ENCODE measurements at regions not wholly inside any gene's neighbourhood (a gene's known extent, or its start where the extent isn't known, plus 50 kb on each side); places are given as distances from the start of the nearest gene placed in this dataset.

DNA sequence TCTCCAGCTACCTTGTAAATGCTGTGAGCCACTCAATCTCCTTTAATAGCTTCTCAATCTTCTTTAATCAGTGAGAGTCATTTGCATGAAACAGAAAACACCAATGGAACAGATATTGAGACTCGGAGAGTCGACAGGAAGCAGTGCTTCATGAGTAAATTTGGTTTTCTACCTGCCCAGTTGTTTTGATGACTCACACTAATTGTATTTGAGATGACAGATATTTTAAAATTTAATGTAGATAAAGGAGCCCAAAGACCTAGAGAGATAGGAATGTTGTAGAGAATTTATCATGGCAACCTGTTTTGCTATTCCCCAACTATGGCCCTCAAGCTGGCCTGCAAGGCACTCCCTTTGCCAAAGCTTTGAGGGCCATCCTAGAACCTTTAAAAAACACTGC lies 119.1 kb downstream of the CDC42EP3 start:
- ATAC-seq (no peak), DNase-seq (no peak)
- no peak overlapping the region for H3K27ac ChIP-seq (ENCODE audit: low read length)
- intact Hi-C loops (cut with micrococcal nuclease), result no loop called here
- H3K27me3 Mint-ChIP-seq (ENCODE audit: low read depth in 2 of 2), result no peaks in the 10 kb centered on the region
- WGBS (ENCODE audit: insufficient coverage), result 78% methylated on average over 2 of the region's 2 CpGs
- H3K36me3 ChIP-seq (ENCODE audit: control insufficient read depth, insufficient read depth, low read length), result no peaks in the 10 kb centered on the region
- no peaks in the 10 kb centered on the region for H3K9me3 Mint-ChIP-seq
- peaks cover 21 to 25% of the 10 kb centered on the region in 2 donors for H3K4me1 Mint-ChIP-seq
- H3K27me3 ChIP-seq (ENCODE audit: control insufficient read depth, insufficient read depth, low read length), result no peaks in the 10 kb centered on the region
- H3K9me3 ChIP-seq (ENCODE audit: control insufficient read depth, insufficient read depth, low read length), result no peaks in the 10 kb centered on the region
- H3K4me3 ChIP-seq (ENCODE audit: low read length), result no peak overlapping the region
- no peak overlapping the region for H3K27ac Mint-ChIP-seq
- no peak overlapping the region for H3K4me3 Mint-ChIP-seq
- H3K4me1 ChIP-seq (ENCODE audit: control insufficient read depth, insufficient read depth, low read length), result peaks cover 8% of the 10 kb centered on the region
- TF ChIP-seq, protein P1, sequence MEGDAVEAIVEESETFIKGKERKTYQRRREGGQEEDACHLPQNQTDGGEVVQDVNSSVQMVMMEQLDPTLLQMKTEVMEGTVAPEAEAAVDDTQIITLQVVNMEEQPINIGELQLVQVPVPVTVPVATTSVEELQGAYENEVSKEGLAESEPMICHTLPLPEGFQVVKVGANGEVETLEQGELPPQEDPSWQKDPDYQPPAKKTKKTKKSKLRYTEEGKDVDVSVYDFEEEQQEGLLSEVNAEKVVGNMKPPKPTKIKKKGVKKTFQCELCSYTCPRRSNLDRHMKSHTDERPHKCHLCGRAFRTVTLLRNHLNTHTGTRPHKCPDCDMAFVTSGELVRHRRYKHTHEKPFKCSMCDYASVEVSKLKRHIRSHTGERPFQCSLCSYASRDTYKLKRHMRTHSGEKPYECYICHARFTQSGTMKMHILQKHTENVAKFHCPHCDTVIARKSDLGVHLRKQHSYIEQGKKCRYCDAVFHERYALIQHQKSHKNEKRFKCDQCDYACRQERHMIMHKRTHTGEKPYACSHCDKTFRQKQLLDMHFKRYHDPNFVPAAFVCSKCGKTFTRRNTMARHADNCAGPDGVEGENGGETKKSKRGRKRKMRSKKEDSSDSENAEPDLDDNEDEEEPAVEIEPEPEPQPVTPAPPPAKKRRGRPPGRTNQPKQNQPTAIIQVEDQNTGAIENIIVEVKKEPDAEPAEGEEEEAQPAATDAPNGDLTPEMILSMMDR (IDR thresholded peaks at IDR 0.05), result no peak
- no peaks in the 10 kb centered on the region for H3K36me3 Mint-ChIP-seq

DNA sequence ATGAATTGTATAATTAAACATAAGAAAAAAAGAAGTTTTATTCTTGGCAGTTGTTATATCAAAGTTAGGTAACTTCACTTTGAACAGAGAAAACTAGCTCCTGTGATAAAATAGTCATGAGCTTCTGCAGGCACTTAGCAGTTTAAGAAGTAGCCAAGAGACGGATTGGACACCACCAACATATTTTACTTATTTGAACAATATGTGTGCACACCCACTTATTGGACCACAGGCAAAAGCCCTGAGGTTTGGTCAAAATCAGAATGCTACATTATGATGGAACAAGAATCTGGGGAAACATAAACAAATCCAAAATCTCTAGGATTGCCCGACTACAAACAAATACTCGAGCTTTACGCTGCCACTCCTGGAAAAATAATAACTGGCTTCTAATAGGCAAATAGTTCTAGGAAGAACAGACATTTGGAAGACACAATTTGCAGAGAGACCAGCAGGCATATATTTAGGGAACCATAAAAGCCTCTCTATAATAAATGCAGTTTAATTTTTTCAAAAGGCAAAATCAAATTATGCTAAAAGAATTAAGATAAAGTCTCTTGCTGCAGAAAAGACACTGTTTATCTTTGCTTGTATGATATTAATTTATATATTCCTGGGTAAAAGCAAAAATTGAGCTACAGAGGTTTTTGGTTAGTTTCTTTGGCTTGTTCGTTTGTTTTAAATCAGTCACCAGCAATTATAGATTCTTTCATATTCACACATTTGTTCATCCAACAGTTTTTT lies 117.9 kb downstream of the CDC42EP3 start:
- Mint-ChIP-seq H3K36me3 (no peaks in the 10 kb centered on the region), H3K4me1 (peaks cover 28 to 31% of the 10 kb centered on the region in 2 donors), H3K9me3 (no peaks in the 10 kb centered on the region), H3K27ac (no peak overlapping the region), H3K4me3 (no peak overlapping the region), H3K27me3 (ENCODE audit: low read depth in 2 of 2) (no peaks in the 10 kb centered on the region)
- DNase-seq (no peak), ATAC-seq (no peak)
- no peak overlapping the region for H3K4me3 ChIP-seq (ENCODE audit: low read length)
- H3K9me3 ChIP-seq (ENCODE audit: control insufficient read depth, insufficient read depth, low read length), result no peaks in the 10 kb centered on the region
- H3K4me1 ChIP-seq (ENCODE audit: control insufficient read depth, insufficient read depth, low read length), result peaks cover 17% of the 10 kb centered on the region
- H3K36me3 ChIP-seq (ENCODE audit: control insufficient read depth, insufficient read depth, low read length), result no peaks in the 10 kb centered on the region
- TF ChIP-seq, protein P1 (IDR thresholded peaks at IDR 0.05), result no peak
- H3K27ac ChIP-seq (ENCODE audit: low read length), result no peak overlapping the region
- 90% methylated on average over 2 of the region's 5 CpGs for WGBS (ENCODE audit: insufficient coverage)
- H3K27me3 ChIP-seq (ENCODE audit: control insufficient read depth, insufficient read depth, low read length), result no peaks in the 10 kb centered on the region
- intact Hi-C loops (cut with micrococcal nuclease), result no loop called here

DNA sequence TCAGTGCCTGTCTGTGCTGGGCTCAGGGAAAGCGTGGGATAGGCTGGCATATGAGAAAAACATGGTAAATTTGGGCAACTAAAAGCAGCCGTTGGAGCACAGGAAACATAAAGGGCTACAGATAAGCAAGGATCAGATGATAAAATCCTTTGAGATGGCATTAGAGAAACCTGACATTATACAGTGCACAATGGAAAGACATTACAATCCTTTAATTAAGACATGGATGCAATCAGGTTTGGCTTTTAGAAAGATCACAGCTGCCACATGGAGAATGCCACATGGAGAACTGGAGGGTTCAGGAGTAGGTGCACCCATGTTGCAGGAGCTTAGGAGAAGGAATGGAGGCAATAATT lies 117.3 kb downstream of the CDC42EP3 start:
- H3K4me3 ChIP-seq (ENCODE audit: low read length), result no peak overlapping the region

More for the DNA sequence above, 117.3 kb downstream of the CDC42EP3 start:
- intact Hi-C loops (cut with micrococcal nuclease), result no loop called here
- no peak overlapping the region for H3K27ac ChIP-seq (ENCODE audit: low read length)
- Mint-ChIP-seq H3K27ac (no peak overlapping the region), H3K9me3 (no peaks in the 10 kb centered on the region), H3K36me3 (no peaks in the 10 kb centered on the region), H3K4me3 (no peak overlapping the region), H3K27me3 (ENCODE audit: low read depth in 2 of 2) (no peaks in the 10 kb centered on the region), H3K4me1 (peaks cover 33 to 36% of the 10 kb centered on the region in 2 donors)
- no peaks in the 10 kb centered on the region for H3K27me3 ChIP-seq (ENCODE audit: control insufficient read depth, insufficient read depth, low read length)
- no peaks in the 10 kb centered on the region for H3K9me3 ChIP-seq (ENCODE audit: control insufficient read depth, insufficient read depth, low read length)
- ATAC-seq, result no peak
- no peak for DNase-seq
- H3K36me3 ChIP-seq (ENCODE audit: control insufficient read depth, insufficient read depth, low read length), result no peaks in the 10 kb centered on the region
- WGBS (ENCODE audit: insufficient coverage), result 70% methylated on average over 2 of the region's 2 CpGs
- H3K4me1 ChIP-seq (ENCODE audit: control insufficient read depth, insufficient read depth, low read length), result peaks cover 21% of the 10 kb centered on the region
- TF ChIP-seq, protein P1 (IDR thresholded peaks at IDR 0.05), result no peak
